Neural cell (in vitro differentiated cells): ENCODE measurements at regions not wholly inside any gene's neighbourhood (a gene's known extent, or its start where the extent isn't known, plus 50 kb on each side); places are given as distances from the start of the nearest gene placed in this dataset.

Source experiments
- EP300 ChIP-seq: fragments of 450-650 bp; conservative IDR thresholded peaks from 2 replicates; pipeline ENCODE4 v1.6.1; 2014; ENCODE audit warnings: antibody characterized with exemption, mild to moderate bottlenecking, moderate library complexity; ENCODE audit not compliant: poor library complexity, severe bottlenecking
- EZH2 ChIP-seq: fragments of 200-600, 300-800 bp; shearing (Covaris generic), sonication (generic); IDR thresholded peaks from 2 replicates; pipeline ENCODE4 v1.6.1; 2014; ENCODE audit warnings: antibody characterized with exemption, low read length, borderline replicate concordance, mild to moderate bottlenecking; ENCODE audit not compliant: insufficient read depth, poor library complexity, severe bottlenecking
- MXI1 ChIP-seq: fragments of 450-650 bp; conservative IDR thresholded peaks from 2 replicates; pipeline ENCODE4 v1.6.1; 2014; ENCODE audit warnings: antibody characterized with exemption, mild to moderate bottlenecking; ENCODE audit not compliant: poor library complexity, severe bottlenecking
- POLR2AphosphoS5 ChIP-seq: IDR thresholded peaks from 2 replicates; pipeline ENCODE4 v1.6.1; 2012
- RAD21 ChIP-seq: fragments of 450-650 bp; conservative IDR thresholded peaks from 2 replicates; pipeline ENCODE4 v1.6.1; 2014; ENCODE audit warnings: antibody characterized with exemption, mild to moderate bottlenecking, moderate library complexity
- SMC3 ChIP-seq: fragments of 450-650 bp; conservative IDR thresholded peaks from 2 replicates; pipeline ENCODE4 v1.6.1; 2014; ENCODE audit warnings: antibody characterized with exemption, mild to moderate bottlenecking, moderate library complexity; ENCODE audit not compliant: poor library complexity
- TF ChIP-seq, protein P1 (sequence below): fragments of 450-650 bp; IDR thresholded peaks from 2 replicates; pipeline ENCODE4 v1.5.1; 2014; ENCODE audit warnings: antibody characterized with exemption, mild to moderate bottlenecking, moderate library complexity; ENCODE audit not compliant: poor library complexity, severe bottlenecking
- TF ChIP-seq, protein P2 (sequence below): IDR thresholded peaks from 2 replicates; pipeline ENCODE4 v1.6.1; 2012; ENCODE audit warnings: borderline replicate concordance

- no peak for TF ChIP-seq MXI1
- TF ChIP-seq, protein P1, sequence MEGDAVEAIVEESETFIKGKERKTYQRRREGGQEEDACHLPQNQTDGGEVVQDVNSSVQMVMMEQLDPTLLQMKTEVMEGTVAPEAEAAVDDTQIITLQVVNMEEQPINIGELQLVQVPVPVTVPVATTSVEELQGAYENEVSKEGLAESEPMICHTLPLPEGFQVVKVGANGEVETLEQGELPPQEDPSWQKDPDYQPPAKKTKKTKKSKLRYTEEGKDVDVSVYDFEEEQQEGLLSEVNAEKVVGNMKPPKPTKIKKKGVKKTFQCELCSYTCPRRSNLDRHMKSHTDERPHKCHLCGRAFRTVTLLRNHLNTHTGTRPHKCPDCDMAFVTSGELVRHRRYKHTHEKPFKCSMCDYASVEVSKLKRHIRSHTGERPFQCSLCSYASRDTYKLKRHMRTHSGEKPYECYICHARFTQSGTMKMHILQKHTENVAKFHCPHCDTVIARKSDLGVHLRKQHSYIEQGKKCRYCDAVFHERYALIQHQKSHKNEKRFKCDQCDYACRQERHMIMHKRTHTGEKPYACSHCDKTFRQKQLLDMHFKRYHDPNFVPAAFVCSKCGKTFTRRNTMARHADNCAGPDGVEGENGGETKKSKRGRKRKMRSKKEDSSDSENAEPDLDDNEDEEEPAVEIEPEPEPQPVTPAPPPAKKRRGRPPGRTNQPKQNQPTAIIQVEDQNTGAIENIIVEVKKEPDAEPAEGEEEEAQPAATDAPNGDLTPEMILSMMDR: no peak
- TF ChIP-seq POLR2AphosphoS5: no peak
- TF ChIP-seq RAD21: no peak
- TF ChIP-seq EZH2: no peak
- TF ChIP-seq, protein P2, sequence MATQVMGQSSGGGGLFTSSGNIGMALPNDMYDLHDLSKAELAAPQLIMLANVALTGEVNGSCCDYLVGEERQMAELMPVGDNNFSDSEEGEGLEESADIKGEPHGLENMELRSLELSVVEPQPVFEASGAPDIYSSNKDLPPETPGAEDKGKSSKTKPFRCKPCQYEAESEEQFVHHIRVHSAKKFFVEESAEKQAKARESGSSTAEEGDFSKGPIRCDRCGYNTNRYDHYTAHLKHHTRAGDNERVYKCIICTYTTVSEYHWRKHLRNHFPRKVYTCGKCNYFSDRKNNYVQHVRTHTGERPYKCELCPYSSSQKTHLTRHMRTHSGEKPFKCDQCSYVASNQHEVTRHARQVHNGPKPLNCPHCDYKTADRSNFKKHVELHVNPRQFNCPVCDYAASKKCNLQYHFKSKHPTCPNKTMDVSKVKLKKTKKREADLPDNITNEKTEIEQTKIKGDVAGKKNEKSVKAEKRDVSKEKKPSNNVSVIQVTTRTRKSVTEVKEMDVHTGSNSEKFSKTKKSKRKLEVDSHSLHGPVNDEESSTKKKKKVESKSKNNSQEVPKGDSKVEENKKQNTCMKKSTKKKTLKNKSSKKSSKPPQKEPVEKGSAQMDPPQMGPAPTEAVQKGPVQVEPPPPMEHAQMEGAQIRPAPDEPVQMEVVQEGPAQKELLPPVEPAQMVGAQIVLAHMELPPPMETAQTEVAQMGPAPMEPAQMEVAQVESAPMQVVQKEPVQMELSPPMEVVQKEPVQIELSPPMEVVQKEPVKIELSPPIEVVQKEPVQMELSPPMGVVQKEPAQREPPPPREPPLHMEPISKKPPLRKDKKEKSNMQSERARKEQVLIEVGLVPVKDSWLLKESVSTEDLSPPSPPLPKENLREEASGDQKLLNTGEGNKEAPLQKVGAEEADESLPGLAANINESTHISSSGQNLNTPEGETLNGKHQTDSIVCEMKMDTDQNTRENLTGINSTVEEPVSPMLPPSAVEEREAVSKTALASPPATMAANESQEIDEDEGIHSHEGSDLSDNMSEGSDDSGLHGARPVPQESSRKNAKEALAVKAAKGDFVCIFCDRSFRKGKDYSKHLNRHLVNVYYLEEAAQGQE: no peak
- TF ChIP-seq EP300: no peak
- no peak for TF ChIP-seq SMC3
These were observed 71.7 kb upstream of the DOCK1 start for GRCh38 chr10:126833542-126833941.
